IMR-90 (cell line): ENCODE measurements at regions not wholly inside any gene's neighbourhood (a gene's known extent, or its start where the extent isn't known, plus 50 kb on each side); places are given as distances from the start of the nearest gene placed in this dataset.

ENCODE experiments used
- ATAC-seq: fragments of 200-7000 bp; cut with Tn5 transposase; 2 replicates; pipeline ENCODE4 v1.9.1; 2020; ENCODE audit warnings: low read depth, mild to moderate bottlenecking, moderate library complexity
- BruUV-seq: library from RNA; stranded (reverse); fragments of 400-500 nt; replicated peaks from 2 replicates; lab custom pipeline; 2021; lab: Mats Ljungman, UMichigan
- CTCF ChIA-PET: fragments of 300-600 bp; formaldehyde crosslinking; extraction: SDS; loops from one replicate; lab custom pipeline; 2021; ENCODE audit warnings: antibody characterized with exemption; lab: Yijun Ruan, JAX
- POLR2A ChIA-PET: fragments of 300-600 bp; sonication (Branson Sonifier 250); formaldehyde crosslinking; loops from one replicate; lab custom pipeline; 2022; ENCODE audit warnings: antibody characterized with exemption; ENCODE audit not compliant: unreplicated experiment; lab: Charles Lee
- DNase-seq: peaks from one replicate; pipeline ENCODE4 v3.0.0; 2013
- H2AFZ ChIP-seq: replicated peaks from 2 replicates; pipeline ENCODE3; 2013; ENCODE audit warnings: low read length, mild to moderate bottlenecking; ENCODE audit not compliant: poor library complexity
- H2AK5ac ChIP-seq: 2 replicates; pipeline ENCODE4 v1.6.1; 2013; ENCODE audit warnings: low read depth, low read length, inconsistent platforms
- H2AK9ac ChIP-seq: replicated peaks from 2 replicates; pipeline ENCODE3; 2013; ENCODE audit warnings: mild to moderate bottlenecking, low read depth, low read length, moderate library complexity; ENCODE audit not compliant: poor library complexity
- H2BK120ac ChIP-seq: 2 replicates; pipeline ENCODE4 v1.6.1; 2013; ENCODE audit warnings: low read depth, low read length, inconsistent platforms
- H2BK15ac ChIP-seq: 3 replicates; pipeline ENCODE4 v1.6.1; 2013; ENCODE audit warnings: low read depth, low read length, inconsistent platforms
- H2BK20ac ChIP-seq: 2 replicates; pipeline ENCODE4 v1.6.1; 2013; ENCODE audit warnings: low read depth, mild to moderate bottlenecking, inconsistent platforms, low read length, moderate library complexity
- H2BK5ac ChIP-seq: 2 replicates; pipeline ENCODE4 v1.6.1; 2013; ENCODE audit warnings: mild to moderate bottlenecking, low read depth, low read length, inconsistent platforms; ENCODE audit not compliant: poor library complexity, severe bottlenecking
- H3K14ac ChIP-seq: replicated peaks from 2 replicates; pipeline ENCODE4 v1.6.1; 2013; ENCODE audit warnings: low read depth, low read length, inconsistent platforms
- H3K18ac ChIP-seq: 2 replicates; pipeline ENCODE4 v1.6.1; 2013; ENCODE audit warnings: low read depth, low read length, control low read depth
- H3K23ac ChIP-seq: 2 replicates; pipeline ENCODE4 v1.6.1; 2013; ENCODE audit warnings: low read depth, low read length, inconsistent platforms
- H3K27ac ChIP-seq: 2 replicates; pipeline ENCODE4 v1.5.1; 2013; ENCODE audit warnings: mild to moderate bottlenecking, control low read depth, low read length; ENCODE audit not compliant: insufficient read depth
- H3K27me3 ChIP-seq: 2 replicates; pipeline ENCODE4 v1.6.1; 2013; ENCODE audit warnings: low read length; ENCODE audit not compliant: control insufficient read depth, insufficient read depth
- H3K36me3 ChIP-seq: 2 replicates; pipeline ENCODE4 v1.6.1; 2013; ENCODE audit warnings: low read length, mixed read lengths; ENCODE audit not compliant: control insufficient read depth, insufficient read depth
- H3K4ac ChIP-seq: 2 replicates; pipeline ENCODE4 v1.6.1; 2013; ENCODE audit warnings: low read depth, low read length, inconsistent platforms
- H3K4me1 ChIP-seq: 2 replicates; pipeline ENCODE4 v1.6.1; 2013; ENCODE audit warnings: low read length, mixed read lengths; ENCODE audit not compliant: control insufficient read depth, insufficient read depth
- H3K4me2 ChIP-seq: 2 replicates; pipeline ENCODE4 v1.6.1; 2013; ENCODE audit warnings: low read depth, mild to moderate bottlenecking, control low read depth, low read length, moderate library complexity
- H3K4me3 ChIP-seq: 2 replicates; pipeline ENCODE4 v1.5.1; 2013; ENCODE audit warnings: low read depth, mild to moderate bottlenecking, control low read depth, low read length, moderate library complexity; ENCODE audit not compliant: insufficient read depth
- H3K56ac ChIP-seq: 2 replicates; pipeline ENCODE4 v1.6.1; 2013; ENCODE audit warnings: low read length, inconsistent platforms; ENCODE audit not compliant: insufficient read depth; ENCODE audit errors: extremely low read depth
- H3K79me1 ChIP-seq, 2 experiments: 2 replicates each; pipeline ENCODE4 v1.6.1; 2013; ENCODE audit warnings: low read length in 2 of 2, inconsistent platforms in 1 of 2, low read depth in 1 of 2
- H3K9ac ChIP-seq: 2 replicates; pipeline ENCODE4 v1.6.1; 2013; ENCODE audit warnings: low read depth, low read length, control low read depth
- H3K9me1 ChIP-seq: 2 replicates; pipeline ENCODE4 v1.6.1; 2013; ENCODE audit warnings: low read length, inconsistent platforms; ENCODE audit not compliant: insufficient read depth
- H3K9me3 ChIP-seq: 2 replicates; pipeline ENCODE4 v1.6.1; 2013; ENCODE audit warnings: low read length; ENCODE audit not compliant: control insufficient read depth, insufficient read depth
- H4K20me1 ChIP-seq: 2 replicates; pipeline ENCODE4 v1.6.1; 2013; ENCODE audit warnings: low read length, inconsistent platforms; ENCODE audit not compliant: insufficient read depth
- H4K5ac ChIP-seq: 2 replicates; pipeline ENCODE4 v1.6.1; 2013; ENCODE audit warnings: mild to moderate bottlenecking, low read depth, low read length, control low read depth
- H4K8ac ChIP-seq, 2 experiments: 2 replicates each; pipeline ENCODE4 v1.6.1; 2013; ENCODE audit warnings: low read depth in 2 of 2, low read length in 2 of 2, control low read depth in 1 of 2, inconsistent platforms in 1 of 2
- H4K91ac ChIP-seq: 2 replicates; pipeline ENCODE4 v1.6.1; 2013; ENCODE audit warnings: low read depth, low read length, inconsistent platforms; ENCODE audit not compliant: insufficient read depth
- CEBPB ChIP-seq: IDR thresholded peaks from 2 replicates; pipeline ENCODE4 v1.6.1; 2012; ENCODE audit warnings: low read depth, low read length, improper control_type of control experiment
- ELK1 ChIP-seq: fragments of 150-350 bp; IDR thresholded peaks from 2 replicates; pipeline ENCODE4 v1.6.1; 2016; ENCODE audit warnings: low read depth, mild to moderate bottlenecking, low read length, moderate library complexity, borderline replicate concordance
- FOS ChIP-seq: fragments of 150-350 bp; IDR thresholded peaks from 2 replicates; pipeline ENCODE4 v1.6.1; 2016; ENCODE audit warnings: low read depth, low read length
- MAZ ChIP-seq: IDR thresholded peaks from 2 replicates; pipeline ENCODE4 v1.6.1; 2012; ENCODE audit warnings: low read depth, mild to moderate bottlenecking, low read length, improper control_type of control experiment, moderate library complexity, borderline replicate concordance
- MXI1 ChIP-seq: IDR thresholded peaks from 2 replicates; pipeline ENCODE4 v1.6.1; 2012; ENCODE audit warnings: low read depth, mild to moderate bottlenecking, low read length, moderate library complexity, borderline replicate concordance
- RAD21 ChIP-seq: IDR thresholded peaks from 2 replicates; pipeline ENCODE4 v1.6.1; 2012; ENCODE audit warnings: low read length, improper control_type of control experiment
- USF2 ChIP-seq: fragments of 150-350 bp; IDR thresholded peaks from 2 replicates; pipeline ENCODE4 v1.6.1; 2017; ENCODE audit warnings: mild to moderate bottlenecking, antibody characterized with exemption, low read length, low read depth
- whole genome bisulfite sequencing, 2 experiments: methylation state at CpG; one replicate each; pipeline versions ENCODE4 v1.1.5 to v1.1.7; 2013; ENCODE audit warnings: missing lambda C conversion rate in 2 of 2; ENCODE audit not compliant: insufficient read length in 1 of 2; ENCODE audit errors: extremely low coverage in 2 of 2; 5-methylcytosine and 5-hydroxymethylcytosine counted together
- dilution Hi-C: fragments of 300-500 bp; cut with HindIII; formaldehyde crosslinking; loops from one replicate; pipeline ENCODE4 v1.14.3; 2018; ENCODE audit warnings: low sequenced_read_pairs; ENCODE audit not compliant: unreplicated experiment
- in situ Hi-C: fragments of 300-500 bp; cut with MboI; formaldehyde crosslinking; loops from 3 replicates; pipeline ENCODE4 v1.14.3; 2019; ENCODE audit warnings: low sequenced_read_pairs, inconsistent platforms, mixed read lengths
- intact Hi-C: fragments of 100-400 bp; cut with micrococcal nuclease; formaldehyde crosslinking; loops from 2 replicates; pipeline ENCODE4 v1.10.0; 2022

GRCh38 chr14:82366803-82367202 is 833.1 kb upstream of the SEL1L start:
- H3K18ac ChIP-seq: no peak overlapping the region
- H2AK9ac ChIP-seq: no peak overlapping the region
- no peak overlapping the region for H2AFZ ChIP-seq
- dilution Hi-C loops (no loop called here), in situ Hi-C loops (no loop called here), intact Hi-C loops (no loop called here)
- no peaks in the 10 kb centered on the region for H3K27me3 ChIP-seq
- H3K4me3 ChIP-seq: no peak overlapping the region
- ChIA-PET CTCF (no interaction called here), POLR2A (no interaction called here)
- no peak overlapping the region for H2BK20ac ChIP-seq
- no peak for TF ChIP-seq FOS
- no peak for TF ChIP-seq MAZ
- no peak for TF ChIP-seq RAD21
- no peak for TF ChIP-seq USF2
- no peak for TF ChIP-seq CEBPB
- TF ChIP-seq MXI1: no peak
- TF ChIP-seq ELK1: no peak
- H2BK15ac ChIP-seq: no peak overlapping the region
- no peak overlapping the region for H2AK5ac ChIP-seq
- H4K5ac ChIP-seq: no peak overlapping the region
- no peaks in the 10 kb centered on the region for H4K20me1 ChIP-seq
- no peak overlapping the region for H2BK120ac ChIP-seq
- no peak overlapping the region for H4K91ac ChIP-seq
- H4K8ac ChIP-seq: no peak overlapping the region
- no peaks in the 10 kb centered on the region for H3K9me1 ChIP-seq
- no peak overlapping the region for H2BK5ac ChIP-seq
- no peaks in the 10 kb centered on the region for H3K4me1 ChIP-seq
- H3K36me3 ChIP-seq: no peaks in the 10 kb centered on the region
- no peak overlapping the region for H3K27ac ChIP-seq
- no peak overlapping the region for H3K4ac ChIP-seq
- H3K23ac ChIP-seq: no peak overlapping the region
- no peak overlapping the region for H3K9ac ChIP-seq
- WGBS, 2 experiments: no CpG with 5 or more reads among the region's 2 CpGs
- ATAC-seq (no peak), DNase-seq (no peak)
- H3K79me1 ChIP-seq: no peaks in the 10 kb centered on the region
- no TSS peak for BruUV-seq
- H3K14ac ChIP-seq: no peak overlapping the region
- no peak overlapping the region for H3K4me2 ChIP-seq
- no peak overlapping the region for H3K56ac ChIP-seq
- peaks cover 24% of the 10 kb centered on the region for H3K9me3 ChIP-seq
